GM04503 (cell line): ENCODE measurements at regions not wholly inside any gene's neighbourhood (a gene's known extent, or its start where the extent isn't known, plus 50 kb on each side); places are given as distances from the start of the nearest gene placed in this dataset.
A peak's percentile ranks its signal among the peaks of the same experiment; 100 is the strongest.

ENCODE experiments used
- DNase-seq: peaks from one replicate; pipeline ENCODE4 v3.0.0-alpha.2; 2012; ENCODE audit warnings: low read depth

DNA sequence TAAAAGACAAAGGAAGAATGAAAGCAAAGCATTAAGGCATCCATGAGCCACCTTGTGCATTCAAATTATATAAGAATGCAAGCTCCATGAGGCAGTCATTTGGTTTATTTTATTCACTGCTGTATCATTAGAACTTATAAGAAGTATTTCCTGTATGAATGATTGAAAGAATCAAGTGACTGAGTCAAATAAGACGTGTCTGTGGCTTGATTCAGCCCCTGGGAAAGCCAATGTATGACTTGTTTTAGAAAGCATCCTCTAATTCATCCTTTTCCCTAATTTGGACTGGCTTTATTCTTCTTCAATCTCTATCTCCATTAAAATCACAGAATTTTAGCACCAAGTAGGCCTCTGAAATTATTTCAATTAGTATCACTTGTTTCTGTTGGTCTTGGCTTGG, 461.1 kb downstream of the LPIN1 start:
- no peak for DNase-seq

DNA sequence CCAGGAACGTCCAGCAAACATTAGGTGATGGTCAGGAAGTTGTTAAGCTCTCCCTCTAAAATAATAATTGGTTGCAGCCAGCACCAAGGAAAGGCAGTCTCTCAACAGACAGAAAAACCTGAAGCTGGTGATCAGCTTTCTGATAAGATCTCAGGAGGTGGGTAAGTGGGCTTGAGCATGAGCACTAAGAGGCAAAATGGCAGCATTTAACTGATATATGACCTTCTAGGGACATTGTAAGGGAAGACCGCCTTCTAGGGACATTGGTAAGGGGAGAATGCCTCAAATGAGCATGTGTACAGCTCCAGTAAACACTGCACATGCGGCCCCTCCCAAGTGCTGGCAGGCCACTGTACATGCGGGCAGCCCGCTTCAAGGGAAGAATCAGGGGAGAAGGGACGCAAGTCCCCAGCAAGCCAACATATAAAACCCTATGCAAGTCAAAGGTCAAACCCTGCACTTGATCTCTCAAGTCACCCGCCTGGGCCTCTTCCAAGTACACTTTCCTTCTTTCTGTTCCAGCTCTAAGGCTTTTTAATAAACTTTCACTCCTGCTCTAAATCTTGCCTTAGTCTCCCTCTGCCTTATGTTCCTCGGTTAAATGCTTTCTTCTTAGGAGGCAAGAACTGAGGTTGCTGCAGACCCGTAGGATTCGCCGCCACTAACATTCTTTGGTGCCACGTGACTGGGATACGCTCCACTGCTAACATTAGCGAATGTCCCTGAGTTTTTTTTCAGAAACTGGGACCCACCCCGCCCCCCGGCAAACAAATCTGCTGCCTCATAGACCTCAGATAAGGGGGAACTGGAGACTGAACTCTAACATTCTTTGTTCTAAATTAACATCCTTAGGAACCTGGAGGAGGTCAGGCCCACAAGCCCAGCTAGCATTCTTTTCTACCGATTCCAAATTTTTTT, 463.8 kb downstream of the LPIN1 start:
- DNase-seq, result no peak

DNA sequence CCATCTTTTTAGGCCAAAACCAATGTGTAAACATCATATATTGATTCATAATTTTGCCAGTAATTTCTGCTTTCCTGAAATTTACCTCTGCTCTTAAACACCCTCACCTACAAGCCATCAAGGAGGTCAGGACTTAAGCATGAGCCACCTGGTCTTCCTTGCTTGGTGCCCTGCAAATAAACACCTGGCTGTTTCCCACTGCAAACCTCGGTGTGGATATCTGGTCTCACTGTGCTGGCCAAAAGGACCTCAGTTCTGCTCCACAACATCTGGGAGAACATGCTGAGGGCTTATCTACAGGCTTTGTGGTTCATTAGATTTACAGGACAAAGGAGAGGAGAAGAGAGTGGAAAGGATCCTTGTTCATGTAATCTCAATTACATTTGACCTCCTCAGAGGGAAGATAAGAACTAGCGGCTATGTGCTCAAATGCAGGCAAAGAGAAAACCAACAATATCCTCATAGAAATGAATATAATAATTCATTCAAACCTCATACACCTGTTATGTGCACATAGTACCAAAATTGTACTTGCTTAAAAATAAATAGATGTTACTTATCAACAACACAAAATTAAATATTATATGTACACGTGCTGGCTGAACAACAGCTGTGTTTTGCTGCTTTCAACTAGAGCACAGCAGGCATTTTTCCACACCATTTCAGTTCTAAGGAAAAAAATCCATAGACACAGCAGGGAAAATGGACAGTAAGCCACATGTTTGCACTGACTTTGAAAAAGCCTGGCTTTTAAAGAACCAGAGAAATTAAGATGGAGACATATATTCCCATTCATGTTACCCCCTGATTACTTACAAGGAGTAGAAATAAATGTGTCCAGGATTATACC, 465.1 kb downstream of the LPIN1 start:
- no peak for DNase-seq

DNA sequence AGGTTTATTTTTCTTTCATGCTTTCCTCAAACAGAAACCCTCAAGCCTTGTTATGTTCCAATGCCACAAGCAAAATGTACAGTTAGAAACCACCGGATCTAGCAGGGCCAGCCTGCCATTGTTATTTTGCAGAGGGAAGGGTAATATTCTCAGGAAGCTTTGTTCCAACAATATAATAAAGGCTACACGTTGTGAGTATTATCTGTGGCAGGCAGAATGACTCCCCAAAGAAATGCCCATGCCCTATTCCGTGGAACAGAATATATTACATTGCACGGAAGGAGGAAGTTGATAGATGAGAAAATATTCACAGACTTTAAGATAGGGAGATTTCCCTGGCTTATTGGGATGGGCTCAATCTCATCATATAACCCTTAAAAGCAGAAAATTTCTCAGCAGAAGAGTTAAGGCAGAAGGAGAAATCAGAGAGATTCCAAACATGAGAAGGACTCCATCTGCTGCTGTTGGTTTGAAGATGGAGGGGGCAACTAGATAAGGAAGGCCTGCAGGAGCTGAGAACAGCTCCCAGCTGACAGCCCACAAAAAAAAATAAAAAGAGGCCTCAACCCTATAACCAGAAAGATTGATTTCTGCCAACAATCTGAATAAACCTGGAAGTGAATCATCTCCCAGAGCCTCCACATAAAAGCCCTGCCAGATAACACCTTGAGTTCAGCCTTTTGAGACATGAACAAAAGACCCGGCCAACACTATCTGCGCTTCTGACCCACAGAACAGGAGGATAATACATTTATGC, 466.6 kb downstream of the LPIN1 start:
- no peak for DNase-seq

DNA sequence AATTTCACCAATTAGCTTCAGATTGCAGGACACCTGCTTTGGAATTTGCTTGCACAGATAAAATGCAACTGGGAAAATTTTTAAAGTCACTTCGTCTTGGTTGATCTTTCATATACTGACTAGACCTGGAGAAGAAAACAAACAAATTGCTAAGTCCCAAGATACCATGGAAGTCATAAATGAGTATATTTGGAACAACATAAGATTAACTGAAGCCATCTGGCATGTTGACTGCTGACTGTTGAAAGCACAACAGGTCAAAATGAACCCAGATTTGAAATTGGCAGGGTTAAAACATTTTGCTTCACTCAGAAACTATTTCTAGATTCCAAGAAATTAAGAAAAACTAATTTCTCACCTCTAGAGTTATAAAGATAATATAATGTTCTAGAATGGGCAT, 470.7 kb downstream of the LPIN1 start:
- DNase-seq, result no peak

DNA sequence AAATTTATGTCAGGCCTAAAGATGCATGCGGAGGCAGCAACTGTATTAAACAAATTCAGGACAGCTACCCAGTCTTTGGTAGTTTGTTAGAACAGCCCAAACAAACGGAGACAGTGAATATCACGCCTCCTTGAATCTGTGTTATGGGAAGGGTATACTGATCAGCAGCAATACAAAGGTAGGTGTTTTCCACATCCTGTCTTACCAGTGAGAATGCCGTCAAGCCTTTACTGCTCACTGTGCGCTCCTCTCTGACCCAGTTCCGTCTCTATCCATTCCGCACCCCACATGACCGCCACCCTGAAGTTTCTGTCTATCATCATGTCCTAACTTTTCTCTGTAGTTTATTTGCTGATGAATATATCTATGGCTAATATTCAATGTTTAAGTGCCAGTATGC, 473.3 kb downstream of the LPIN1 start:
- no peak for DNase-seq

DNA sequence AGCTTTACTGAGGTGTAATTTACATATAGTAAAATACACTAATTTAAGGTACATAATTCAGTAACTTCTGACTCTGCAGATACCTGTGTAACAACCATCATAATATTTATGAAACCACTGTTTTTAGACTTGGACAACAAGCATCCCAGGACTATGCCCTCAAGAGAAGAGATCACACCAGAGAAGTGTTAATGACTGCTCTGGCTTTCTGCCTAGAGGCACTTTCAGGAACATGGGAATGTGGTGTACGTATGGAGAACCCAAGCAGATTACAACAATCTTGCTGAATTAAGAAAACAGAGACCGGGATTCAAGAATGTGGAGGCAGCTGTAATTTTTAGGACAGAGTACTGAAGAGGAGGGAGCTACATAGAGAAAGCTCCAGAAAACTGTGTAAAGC, 475.2 kb downstream of the LPIN1 start:
- no peak for DNase-seq

DNA sequence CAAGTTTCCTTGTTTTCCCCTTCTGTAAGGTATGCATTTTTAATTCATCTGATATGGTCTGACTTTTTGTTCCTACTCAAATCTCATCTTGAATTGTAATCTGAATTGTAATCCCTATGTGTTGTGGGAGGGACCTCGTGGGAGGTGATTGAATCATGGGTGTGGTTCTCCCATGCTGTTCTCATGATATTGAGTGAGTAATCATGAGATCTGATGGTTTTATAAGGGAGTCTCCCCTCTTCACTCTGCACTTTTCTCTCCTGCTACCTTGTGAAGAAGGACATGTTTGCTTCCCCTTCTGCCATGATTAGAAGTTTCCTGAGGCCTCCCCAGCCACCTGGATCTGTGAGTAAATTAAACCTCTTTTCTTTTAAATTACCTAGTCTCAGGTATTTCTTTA, 476.1 kb downstream of the LPIN1 start:
- DNase-seq, result no peak

DNA sequence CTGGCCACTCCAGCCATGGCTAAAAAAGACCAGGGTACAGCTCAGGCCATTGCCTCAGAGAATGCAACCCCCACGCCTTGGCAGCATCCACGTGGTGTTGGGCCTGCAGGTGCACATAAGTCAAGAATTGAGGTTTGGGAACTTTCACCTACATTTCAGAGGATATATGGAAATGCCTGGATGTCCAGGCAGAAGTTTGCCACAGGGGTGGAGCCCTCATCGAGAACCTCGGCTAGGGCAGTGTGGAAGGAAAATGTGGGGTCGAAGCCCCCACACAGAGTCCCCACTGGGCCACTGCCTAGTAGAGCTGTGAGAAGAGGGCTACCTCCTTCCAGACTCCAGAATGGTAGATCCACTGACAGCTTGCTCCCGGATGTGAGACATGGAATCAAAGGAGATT, 477.3 kb downstream of the LPIN1 start:
- DNase-seq, result no peak

DNA sequence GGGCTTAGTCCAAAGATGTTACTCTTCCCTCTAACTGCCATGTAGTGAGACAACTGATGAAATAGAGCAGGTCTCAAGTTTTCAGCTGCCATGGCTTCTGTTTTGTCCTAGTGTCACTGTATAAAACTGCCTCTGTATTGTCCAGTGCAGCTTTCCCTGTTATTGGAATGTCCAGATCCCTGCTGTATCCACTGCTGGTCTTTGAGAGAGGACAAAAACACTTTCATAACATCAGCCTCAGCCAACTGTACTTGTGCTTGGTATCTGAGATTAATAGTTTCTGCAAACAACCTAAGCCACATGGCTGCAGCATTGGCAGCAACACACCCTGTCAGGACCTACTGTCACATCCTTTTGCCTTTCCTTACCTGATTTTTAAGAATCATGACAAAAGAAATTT, 480.2 kb downstream of the LPIN1 start:
- DNase-seq, result no peak

DNA sequence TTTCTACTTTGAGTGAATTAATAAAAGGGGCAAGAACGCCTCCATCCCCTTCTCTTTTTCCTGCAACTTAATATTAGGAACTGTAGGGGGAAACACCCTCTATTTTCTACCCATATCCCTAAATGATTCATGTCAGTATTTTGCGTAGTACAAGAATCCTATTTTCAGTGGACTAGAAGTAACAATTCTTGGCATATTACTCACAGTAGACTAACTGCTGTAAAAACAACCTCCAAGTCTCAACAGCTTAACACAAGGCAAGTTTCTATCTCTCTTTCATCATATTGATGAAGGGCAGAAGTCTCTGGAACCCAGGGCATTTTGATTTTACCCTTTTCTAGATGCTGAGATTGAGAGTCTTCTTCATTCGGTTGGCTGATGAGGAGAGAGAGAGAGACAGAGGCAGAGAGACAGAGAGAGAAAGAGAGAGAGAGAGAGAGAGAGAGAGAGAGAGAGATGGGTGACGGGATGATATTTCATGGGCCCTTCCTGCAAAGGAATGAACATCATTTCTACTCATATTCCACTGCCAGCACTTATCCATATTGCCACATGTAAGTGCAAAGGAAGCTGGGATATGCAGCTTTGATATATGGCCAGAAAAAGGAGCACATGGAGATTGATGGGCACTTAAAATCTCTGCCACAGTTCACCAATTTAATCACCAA, 481.6 kb downstream of the LPIN1 start:
- peak; percentile 37 for DNase-seq

DNA sequence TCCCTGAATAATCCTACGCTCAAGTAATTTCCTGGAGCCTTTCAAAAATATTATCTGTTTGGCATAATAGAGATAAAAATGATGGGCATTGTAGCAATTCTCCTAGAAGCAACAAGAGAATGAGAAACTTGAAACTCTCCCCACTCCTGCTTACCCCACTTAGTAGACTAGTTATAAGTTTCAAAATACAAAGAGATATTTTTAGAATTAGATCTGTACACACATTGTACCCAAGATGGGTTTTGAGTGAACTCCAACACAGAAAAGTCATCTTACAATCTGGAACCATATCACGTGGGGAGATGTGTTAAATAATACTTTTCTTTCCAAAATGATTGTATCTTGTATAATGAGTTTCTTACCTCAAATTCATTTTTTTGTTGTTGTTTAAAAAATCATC, 484.9 kb downstream of the LPIN1 start:
- DNase-seq, result no peak

DNA sequence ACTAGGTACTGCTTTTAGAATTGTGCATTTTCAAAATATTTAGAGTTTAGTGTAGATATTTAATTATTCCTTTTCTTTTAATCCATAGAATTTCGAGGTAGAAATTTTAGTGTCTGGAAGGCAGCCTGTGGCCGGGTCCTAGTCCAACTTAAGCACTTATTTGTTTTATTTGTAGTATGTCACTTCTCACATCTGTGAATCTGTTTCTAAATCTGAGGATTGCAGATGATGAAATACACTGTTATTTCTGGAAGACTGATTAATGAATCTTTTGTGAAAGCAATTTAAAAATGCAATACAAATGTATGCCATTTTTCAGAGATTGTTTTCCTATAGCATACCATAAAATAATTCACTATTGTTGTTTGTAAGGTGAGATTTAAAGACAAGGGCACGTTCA, 483.9 kb upstream of the TRIB2 start:
- DNase-seq, result no peak

DNA sequence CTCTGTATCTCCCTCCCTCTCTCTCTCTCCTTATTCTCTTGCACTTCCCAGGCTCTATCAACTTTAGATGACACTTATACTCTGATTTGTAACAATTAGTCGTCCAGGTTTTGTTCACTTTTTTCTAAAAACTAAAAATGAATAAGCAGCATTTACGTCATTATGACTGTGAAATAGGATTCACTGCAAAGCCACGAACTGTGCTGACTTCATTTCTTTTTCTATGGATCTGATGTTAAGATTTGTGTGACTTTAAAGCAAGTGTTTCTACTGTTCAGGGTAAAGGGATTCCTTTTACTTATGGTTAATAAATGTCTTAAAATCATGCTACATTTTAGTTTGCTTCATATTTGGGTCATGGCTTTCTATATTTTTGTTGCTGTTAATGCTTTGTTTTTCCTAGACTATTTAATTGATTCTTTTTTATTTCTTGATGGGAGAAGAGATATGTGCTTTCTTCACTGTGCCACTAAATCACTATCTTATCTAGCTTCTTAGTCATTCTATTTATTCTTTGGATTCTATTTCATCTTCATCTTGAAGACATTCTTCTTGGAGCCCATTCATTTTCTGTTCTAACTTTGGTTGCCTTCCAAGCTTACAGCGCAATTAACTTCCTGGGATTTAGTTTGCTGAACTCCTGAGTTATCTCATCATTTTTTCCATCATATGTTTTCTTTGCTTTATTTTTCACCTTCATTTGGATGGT, 480.4 kb upstream of the TRIB2 start:
- DNase-seq, result no peak

DNA sequence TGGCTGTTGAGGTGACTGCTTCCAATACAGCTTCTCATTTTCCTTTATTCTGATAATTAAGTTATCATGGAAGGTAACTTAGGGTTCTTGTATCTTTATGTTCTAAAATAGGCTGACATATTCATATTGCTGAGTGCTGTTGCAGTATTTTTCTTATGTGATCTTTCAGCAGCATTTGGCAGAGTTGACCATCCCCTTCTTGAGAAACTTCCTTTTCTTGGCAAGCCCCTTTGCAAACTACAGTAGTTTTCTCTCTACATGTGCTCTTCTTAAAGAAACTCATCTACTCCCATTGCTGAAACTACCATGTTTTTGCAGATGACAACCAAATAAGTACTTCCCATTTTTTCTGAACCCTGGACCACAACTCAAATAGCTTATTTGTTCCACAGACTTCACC, 476.5 kb upstream of the TRIB2 start:
- no peak for DNase-seq

DNA sequence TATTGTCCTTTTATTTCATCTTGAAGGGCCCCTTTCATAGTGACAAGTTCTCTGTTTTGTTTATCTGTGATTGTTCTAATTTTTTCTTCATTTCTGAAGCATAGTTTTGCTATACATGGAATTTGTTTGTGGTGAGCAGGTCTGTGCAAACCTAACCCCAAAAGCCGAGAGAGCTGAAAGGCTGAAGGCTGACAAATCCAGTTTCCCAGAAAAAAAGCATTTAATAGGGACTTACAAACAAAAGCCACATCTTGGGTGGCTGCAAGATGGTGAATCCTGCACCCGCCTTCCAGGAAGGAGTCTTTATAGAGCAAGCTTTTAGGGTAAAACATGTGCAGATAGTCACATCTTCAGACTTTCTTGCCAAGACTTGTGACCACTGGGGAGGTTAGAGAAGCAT, 473.4 kb upstream of the TRIB2 start:
- no peak for DNase-seq

DNA sequence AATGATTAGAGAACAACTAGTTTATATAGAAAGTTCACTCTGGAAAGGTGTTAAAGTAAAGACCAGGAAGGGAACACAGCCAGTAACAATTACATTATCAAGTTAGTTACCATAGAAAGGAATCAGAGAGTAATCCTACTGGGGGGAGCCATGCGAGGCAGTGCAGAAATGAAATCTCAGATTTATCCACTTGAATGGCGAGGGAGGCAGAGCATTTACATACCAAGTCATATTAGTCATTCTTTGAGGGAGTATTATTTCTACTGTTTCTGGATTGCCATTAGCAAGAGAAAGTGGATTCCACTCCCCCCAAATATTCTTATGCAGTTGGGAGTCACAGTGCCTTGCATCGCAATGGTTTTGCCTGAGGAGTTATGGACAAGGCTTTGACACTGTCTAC, 472.7 kb upstream of the TRIB2 start:
- DNase-seq, result no peak

DNA sequence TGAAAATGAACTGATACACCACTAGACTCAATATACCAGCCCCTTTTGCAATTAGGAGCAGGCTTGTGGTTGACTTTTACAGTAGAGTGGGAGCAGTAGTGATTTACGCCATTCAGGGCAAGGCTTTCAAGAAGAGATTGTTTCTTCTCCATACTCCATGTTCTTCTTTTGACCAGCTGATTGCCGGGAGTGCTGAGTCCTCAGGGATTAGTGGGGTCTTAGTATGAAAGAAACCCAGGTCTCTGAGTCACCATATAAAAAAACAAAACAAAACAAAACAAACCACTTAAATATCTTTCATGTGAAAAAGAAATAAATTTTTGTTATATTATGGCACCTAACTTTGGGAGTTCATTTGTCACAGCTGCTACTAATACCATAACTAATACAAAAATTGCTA, 465.6 kb upstream of the TRIB2 start:
- no peak for DNase-seq

DNA sequence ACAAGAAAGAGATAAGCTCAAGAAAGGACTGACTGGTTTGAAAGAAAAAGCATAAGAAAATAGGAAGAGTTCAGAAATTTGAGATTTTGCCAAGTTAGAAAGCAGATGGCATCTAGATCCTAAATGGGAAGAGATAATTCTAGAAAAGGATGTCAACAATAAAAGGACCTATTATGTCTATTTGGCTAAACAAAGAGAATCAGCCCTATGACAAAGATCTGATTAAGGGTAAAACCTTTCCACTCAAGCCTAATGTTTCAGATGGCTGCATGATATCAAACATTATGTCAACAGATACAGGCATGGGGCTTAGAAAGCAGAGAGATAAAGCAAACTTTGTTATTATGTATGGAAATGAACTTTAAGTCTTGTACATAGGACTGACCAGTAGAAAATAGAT, 465.0 kb upstream of the TRIB2 start:
- DNase-seq, result no peak

DNA sequence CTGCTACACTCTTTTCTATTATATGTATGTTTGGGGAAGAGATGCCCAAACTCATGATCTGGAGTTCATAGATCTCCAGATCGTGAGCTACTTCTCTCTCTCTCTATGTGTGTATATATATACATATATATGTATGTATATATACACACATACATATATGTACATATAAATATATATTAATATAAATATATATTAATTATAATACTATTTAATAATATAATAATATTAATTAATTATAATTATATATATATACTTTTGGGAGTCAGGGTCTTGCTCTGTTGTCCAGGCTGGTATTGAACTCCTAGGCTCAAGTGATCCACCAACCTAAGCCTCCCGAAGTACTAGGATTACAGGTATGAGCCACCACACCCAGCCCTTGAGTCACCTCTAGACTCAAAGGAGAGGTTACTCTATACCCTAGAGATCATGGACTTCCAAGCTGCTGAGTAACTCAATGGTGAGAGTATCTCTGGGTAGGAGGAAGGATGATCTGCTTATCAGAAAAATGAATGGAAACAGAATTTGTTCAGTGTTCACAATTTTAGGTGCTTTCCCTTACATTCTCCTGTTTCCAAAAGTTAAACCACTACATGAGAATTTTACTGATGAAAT, 463.5 kb upstream of the TRIB2 start:
- DNase-seq, result no peak

DNA sequence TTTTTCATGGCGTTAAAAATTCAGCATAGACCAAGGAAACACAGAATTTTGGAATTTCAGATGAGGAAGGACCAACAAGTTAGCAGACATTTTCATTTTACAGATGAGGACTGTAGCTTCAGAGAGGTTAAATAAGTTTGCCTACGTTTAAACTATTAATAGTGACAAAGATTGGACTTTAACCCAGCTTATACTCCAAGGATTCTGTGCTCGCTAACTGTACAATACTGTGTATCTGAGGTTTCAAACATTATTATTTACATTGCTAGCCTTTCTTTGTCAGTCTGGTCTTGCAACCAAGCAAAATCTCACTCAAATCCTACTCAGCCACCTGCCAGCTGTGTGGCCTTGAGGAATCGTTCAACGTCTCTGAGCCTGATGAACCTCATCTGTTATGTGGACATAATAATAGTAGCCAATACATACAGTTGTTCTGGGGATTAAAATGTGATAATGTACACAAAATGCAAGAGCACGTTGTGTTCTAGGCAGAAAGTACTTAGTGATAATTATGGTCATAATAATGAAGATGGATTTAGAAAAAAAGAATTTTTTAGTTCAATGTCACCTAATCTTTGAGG, 462.4 kb upstream of the TRIB2 start:
- DNase-seq, result no peak
